GM18505 (cell line): ENCODE measurements at regions not wholly inside any gene's neighbourhood (a gene's known extent, or its start where the extent isn't known, plus 50 kb on each side); places are given as distances from the start of the nearest gene placed in this dataset.

ENCODE experiments used
- ATAC-seq: cut with Tn5 transposase; IDR thresholded peaks from one replicate; pipeline ENCODE4 v1.9.1; 2021; ENCODE audit not compliant: unreplicated experiment
- POLR2A ChIP-seq: IDR thresholded peaks from 4 replicates; pipeline ENCODE4 v1.6.1; 2011; ENCODE audit warnings: borderline replicate concordance; ENCODE audit not compliant: insufficient read depth, insufficient read length; ENCODE audit errors: extremely low read depth

DNA sequence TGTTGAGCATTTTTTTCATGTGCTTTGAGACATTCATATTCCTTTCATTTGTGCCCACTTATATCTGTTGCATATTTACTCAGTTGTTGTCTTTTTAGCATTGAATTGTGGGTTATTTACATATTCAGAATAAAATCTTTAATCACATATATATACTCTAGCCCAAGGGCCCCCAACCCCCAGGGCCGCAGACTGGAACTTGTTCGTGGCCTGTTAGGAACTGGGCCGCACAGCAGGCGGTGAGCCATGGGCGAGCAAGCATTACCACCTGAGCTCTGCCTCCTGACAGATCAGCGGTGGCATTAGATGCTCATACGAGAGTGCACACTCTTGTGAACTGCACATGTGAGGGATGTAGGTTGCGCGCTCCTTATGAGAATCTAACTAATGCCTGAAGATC is 480.6 kb downstream of the KCTD8 start:
- no peak for ATAC-seq
- no peak for TF ChIP-seq POLR2A

DNA sequence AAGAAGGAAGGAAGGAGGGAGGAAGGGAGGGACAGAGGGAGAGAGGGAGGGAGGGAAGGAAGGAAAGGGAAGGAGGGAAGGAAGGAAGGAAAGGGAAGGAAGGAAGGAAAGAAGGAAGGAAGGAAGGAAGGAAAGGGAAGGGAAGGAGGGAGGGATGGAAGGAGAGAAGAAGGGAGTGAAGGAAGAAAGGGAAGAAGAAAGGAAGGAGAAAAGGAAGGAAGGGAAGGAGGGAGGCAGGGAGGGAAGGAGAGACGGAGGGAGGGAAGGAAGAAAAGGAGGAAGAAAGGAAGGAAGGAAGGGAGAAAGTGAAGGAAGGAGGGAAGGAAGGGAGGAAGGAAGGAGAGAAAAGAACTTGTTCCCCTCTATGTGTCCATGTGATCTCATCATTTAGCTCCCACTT is 465.0 kb downstream of the KCTD8 start:
- ATAC-seq, result no peak
- TF ChIP-seq POLR2A, result no peak

DNA sequence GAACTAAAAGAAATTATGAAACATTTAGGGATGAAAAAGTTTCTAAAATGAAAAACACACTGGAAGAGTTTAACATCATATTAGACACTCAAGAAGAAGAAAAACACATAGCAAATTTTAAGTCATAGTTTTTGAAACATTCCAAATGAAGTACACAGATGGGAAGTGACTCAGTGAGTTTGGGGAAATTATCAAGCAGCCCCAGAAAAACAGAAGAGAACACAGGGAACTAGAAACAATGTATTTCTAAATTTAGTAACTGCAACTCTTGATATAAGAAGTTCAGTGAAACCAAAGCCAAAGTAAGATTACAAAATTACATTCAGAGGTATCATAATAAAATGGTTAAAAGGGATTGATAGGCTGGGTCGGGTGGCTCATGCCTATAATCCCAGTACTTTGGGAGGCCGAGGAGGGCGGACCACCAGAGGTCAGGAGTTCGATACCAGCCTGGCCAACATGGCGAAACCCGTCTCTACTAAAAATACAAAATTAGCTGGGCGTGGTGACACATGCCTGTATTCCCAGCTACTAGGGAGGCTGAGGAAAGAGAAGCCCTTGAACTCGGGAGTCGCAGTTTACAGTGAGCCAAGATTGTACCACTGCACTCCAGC is 461.2 kb downstream of the KCTD8 start:
- no peak for ATAC-seq
- no peak for TF ChIP-seq POLR2A

DNA sequence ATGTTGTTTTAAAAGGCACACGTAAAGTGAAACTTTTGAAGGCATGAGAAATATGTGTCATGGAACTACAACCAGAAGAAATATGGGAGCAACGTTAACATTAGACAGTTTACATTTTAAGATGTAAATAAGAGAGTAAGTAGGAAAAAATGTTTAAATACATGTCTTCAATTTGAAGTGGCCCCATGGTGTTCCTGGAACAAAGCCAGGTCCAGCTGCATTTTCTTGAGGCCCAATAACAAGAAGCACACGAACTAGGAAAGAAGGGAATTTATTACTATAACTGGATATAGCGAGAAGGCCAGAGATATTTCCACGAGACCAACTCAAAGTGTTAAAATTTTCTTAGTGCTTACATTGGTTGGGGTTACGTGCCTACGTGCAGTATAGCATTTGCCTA is 458.1 kb downstream of the KCTD8 start:
- no peak for TF ChIP-seq POLR2A
- no peak for ATAC-seq

DNA sequence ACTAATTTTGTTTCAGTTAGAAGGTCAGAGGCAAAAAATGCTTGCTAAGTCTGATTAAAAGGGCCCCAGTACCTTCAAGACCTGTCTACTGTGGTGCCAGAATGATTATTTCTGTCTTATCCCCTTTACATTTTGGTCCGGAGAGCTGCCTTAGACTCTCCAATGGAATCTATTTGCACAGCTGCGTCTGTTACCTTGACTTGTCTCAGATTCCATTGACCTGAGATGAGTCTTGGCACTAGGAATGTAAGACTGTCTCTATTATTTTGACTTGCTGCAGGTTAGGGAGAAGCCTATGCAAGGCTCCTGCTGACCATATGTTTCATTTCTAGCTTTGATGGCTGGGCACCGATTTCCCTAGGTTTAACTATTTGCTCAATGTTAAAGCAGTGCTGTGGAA is 457.6 kb downstream of the KCTD8 start:
- ATAC-seq, result no peak
- no peak for TF ChIP-seq POLR2A

DNA sequence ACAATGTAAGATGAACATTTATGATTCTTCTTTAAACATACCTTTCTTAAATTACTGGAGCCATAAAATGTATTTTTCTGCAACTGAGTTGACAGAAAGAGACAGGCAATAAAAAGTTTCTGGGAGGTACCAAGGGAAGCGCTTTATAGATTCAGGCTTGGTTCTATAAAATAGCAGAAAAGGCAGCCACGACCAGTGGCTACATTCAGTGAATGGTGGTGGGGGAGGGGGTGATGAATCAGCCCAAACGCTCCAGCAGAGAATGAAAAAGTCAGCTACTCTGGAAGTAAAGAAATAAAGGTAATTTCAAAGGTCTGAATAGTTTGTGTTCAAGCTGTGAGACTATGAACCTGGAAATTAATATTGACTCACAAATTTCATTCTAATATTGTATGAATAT is 456.1 kb downstream of the KCTD8 start:
- ATAC-seq, result no peak

DNA sequence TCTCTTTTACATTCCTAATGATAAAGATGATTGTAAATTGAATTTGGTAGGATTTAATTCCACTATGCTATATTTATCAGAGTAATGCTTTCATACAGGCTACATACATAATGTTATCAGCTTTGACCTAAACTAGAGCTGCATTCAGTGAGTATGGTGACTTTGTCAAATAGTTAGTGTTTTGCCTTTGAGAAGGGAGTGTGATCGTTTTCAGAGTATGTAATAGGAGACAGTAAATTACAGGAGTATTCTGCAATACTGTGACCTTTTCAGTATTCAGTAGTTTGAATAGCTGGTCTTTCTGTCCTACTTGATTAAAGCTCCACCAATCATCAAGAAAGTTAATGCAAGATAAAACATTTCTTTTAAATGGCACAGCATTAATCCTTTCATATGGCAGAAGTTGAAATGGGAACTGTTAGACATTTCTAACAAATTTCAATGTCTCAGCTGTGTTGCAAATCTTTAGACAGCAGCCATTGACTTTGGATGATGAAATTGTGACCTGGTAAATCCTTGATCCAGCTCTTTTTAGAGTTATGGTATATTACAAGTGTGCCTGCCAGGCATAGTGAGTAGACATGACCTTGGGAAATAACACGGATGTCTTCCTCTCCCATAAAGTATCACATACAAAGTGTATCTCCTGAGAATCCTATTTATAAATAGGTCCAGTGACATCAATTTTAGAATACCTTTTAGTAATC is 455.3 kb downstream of the KCTD8 start:
- TF ChIP-seq POLR2A, result no peak
- ATAC-seq, result no peak

More for the DNA sequence above, 456.1 kb downstream of the KCTD8 start:
- no peak for TF ChIP-seq POLR2A

DNA sequence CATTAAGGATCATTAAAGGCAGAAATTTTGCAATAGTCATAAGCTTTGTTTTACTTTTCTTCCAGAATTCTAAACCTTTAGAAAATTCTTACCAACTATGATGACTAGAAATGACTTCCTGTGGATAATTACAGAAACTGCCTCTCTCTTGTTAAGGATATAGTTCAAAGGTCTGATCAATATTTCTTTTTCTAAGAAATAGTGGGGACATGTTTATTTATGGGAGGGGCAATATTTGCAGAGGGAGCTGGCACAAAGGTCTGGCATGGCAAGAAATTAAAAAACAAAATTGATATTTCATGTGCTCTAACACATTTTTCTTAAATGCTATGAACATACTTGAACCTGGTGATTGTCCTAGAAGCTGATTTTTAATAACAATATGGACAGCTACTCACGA is 448.9 kb downstream of the KCTD8 start:
- no peak for TF ChIP-seq POLR2A
- ATAC-seq, result no peak

DNA sequence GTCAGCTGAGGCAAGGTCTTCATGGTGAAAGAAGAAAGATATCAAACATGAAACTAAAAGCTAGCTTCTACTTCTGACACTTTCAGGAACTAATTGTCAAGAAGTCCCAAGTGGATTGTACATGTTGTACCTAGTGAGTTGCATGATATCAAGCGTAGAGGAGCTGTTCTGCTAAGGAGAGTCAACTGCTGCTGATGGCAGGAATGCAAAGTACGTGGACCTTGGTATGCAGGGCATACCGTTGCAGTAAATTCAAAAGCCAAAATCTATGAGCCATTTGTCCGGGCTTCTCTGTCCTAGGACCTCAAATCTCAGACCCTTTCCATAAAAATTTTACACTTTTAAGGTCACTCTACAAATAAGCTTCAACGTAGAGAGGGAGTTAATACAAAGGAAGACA is 446.2 kb downstream of the KCTD8 start:
- no peak for ATAC-seq
- no peak for TF ChIP-seq POLR2A

DNA sequence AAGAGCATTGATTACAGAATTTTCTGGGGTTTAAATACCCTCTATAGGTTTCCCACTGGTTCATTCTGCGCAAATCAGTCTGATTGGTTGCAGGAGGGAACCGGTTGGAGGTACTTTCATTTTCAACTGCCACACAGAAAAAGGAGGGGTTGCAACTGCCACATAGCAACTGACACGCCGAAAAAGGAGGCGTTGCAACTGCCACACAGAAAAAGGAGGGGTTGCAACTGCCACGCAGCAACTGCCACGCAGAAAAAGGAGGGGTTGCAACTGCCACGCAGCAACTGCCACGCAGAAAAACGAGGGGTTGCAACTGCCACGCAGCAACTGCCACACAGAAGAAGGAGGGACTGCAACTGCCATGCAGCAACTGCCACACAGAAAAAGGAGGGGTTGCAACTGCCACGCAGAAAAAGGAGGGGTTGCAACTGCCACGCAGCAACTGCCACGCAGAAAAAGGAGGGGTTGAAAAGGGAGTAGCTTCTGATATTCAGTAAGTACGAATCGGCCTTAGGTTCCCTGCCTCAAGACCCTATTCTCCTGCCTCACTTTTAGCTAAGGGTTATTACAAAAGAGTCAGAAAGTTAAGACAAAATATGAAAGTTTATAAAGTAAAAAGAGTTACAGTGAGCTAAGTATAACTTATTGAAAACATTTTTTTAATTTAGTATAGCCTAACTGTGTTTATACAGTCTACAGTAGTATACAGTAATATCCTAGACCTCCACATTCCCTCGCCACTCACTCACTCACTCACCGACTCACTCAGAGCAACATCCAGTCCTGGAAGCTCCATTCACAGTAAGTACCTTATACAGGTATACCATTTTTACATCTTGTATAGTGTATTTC is 431.8 kb downstream of the KCTD8 start:
- no peak for TF ChIP-seq POLR2A
- ATAC-seq, result no peak

DNA sequence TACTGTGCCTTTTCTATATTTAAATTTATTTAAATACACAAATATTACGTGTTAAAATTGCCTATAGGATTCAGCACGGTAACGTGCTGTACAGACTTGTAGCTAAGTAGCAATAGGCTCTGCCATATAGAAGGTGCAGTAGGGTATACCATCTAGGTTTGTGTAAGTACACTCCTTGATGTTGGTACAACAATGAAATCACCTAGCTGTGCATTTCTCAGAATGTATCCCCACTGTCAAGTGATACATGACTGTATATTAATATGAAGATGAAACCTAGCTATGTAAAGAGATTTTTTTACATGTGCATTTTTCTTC is 431.2 kb downstream of the KCTD8 start:
- ATAC-seq, result no peak
- no peak for TF ChIP-seq POLR2A

DNA sequence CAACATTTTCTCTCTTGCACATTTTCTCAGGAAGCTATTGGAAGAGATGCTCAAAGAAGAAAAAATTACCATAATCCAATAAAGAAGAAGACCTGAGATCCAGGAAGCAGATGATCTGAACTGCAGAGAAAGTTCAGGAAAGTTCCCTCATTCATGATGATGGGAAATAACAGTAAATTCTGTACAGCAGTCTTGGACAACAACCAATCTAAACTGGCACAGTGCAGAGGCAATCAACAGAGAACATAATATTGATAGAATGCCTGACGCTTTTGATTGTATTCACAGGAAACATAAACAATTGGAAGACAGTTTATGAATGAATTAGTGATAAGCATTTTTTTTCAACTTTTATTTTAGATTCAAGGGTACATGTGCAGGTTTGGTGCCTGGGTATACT is 428.9 kb downstream of the KCTD8 start:
- no peak for TF ChIP-seq POLR2A
- no peak for ATAC-seq

DNA sequence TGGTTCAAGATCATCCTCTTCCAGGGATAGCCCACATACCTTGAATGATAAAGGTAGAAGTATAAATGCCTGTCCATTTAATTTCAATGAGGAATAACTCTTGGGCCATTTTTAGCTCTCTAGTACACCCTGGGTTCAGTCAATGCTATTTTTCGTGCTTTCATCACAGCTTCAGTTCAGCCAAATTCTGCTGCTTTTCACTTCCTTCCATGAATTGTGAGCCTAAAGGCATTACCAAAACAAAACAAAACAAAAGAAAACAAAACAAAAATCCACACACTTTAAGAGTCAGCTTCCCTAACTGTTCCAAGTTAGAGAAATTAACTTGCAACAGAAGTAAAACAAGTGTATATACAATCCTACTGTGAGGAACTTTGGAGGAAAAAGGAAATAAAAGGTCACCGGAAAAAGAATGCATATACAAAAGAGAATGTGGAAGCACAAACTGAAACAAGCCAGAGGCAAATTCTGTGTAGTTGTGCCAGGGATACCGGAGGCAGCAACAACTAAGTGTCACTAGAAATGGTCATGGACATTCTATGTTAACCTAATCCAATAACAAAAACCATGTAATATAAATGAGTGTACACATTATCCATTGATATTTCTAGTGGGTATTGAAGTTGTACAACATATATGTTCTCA is 423.1 kb downstream of the KCTD8 start:
- ATAC-seq, result no peak
- no peak for TF ChIP-seq POLR2A
